GM18861 (cell line): ENCODE measurements at regions not wholly inside any gene's neighbourhood (a gene's known extent, or its start where the extent isn't known, plus 50 kb on each side); places are given as distances from the start of the nearest gene placed in this dataset.

Source experiments
- ATAC-seq: cut with Tn5 transposase; IDR thresholded peaks from one replicate; pipeline ENCODE4 v1.9.1; 2021; ENCODE audit not compliant: unreplicated experiment

- ATAC-seq = no peak
Observed at GRCh38 chrX:112148397-112148796, 65.8 kb upstream of the TRPC5 start.

GRCh38 chrX:112147206-112147605 lies 64.6 kb upstream of the TRPC5 start:
- no peak for ATAC-seq

- no peak for ATAC-seq
Observed at GRCh38 chrX:112137276-112137675, 54.7 kb upstream of the TRPC5 start.
